NCI-H345 (cell line): ENCODE measurements at regions not wholly inside any gene's neighbourhood (a gene's known extent, or its start where the extent isn't known, plus 50 kb on each side); places are given as distances from the start of the nearest gene placed in this dataset.

Experiments
- DNase-seq: peaks from one replicate; lab custom pipeline; 2025; lab: John Stamatoyannopoulos, UW

- no peak for DNase-seq
Measured at GRCh38 chr18:34075963-34076860, 148.5 kb downstream of the NOL4 start.

- no peak for DNase-seq
Measured at GRCh38 chr18:34061226-34061625, 163.5 kb downstream of the NOL4 start.

DNA sequence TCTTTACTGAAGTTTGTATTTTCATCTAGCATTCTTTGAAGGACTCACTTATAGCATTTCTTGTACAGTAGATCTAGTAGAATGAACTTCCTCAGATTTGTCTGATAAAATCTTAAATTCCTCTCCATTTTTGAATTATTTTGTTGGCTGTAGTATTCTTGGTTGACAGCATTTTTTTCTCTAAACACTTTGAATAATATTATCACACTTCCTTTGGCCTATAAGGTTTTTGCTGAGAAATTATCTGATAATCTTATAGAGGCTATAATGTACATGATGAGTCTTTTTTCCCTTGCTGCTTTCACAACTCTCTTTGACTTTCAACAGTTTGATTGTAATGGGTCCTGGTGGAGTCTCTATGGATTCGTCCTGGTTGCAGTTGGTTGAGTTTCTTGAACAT is 169.5 kb downstream of the NOL4 start:
- DNase-seq: no peak

- no peak for DNase-seq
Measured at GRCh38 chr18:34050661-34051060, 174.1 kb downstream of the NOL4 start.

- no peak for DNase-seq
Measured at GRCh38 chr18:34049511-34049910, 175.2 kb downstream of the NOL4 start.

DNA sequence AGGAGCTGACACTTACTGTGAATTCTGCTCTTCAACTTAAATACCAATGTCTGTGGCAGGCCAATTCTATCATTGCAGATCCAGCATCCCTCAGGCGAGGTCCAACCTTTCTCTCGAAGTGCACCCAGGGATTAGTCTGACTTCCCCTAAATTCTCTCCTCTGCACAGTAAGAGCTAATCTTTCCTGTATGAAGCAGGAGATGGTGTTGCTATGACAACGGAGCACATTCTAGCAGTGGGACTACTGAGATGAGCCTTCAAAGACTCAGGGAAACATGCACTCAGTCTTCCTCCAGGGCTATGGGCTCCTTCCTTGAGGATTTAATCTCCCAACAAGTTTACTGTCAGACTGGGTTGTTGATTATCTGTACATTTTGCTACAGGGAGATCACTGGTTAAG is 176.3 kb downstream of the NOL4 start:
- DNase-seq: no peak

GRCh38 chr18:34042423-34043146 is 182.1 kb downstream of the NOL4 start:
- DNase-seq: no peak

GRCh38 chr18:34039611-34040010 is 185.1 kb downstream of the NOL4 start:
- no peak for DNase-seq

DNA sequence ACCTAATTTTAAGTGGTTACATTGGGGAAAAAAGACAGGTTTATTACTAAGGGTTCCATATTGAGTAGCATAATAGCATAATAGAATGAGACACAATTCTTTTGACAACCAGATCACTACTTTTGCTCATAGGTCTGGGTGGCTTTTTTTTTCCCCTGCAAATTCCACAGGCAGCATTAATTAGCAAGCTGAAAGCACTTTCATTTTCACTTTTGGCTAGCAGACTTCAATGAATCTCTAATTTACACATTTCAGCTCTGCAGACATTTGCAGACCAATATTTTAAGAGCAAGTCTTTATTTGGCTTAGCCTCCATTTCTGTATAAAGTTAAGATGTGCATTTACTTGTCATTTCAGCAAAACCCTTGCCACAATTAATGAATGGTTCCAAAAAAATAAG is 185.5 kb downstream of the NOL4 start:
- DNase-seq: no peak

DNA sequence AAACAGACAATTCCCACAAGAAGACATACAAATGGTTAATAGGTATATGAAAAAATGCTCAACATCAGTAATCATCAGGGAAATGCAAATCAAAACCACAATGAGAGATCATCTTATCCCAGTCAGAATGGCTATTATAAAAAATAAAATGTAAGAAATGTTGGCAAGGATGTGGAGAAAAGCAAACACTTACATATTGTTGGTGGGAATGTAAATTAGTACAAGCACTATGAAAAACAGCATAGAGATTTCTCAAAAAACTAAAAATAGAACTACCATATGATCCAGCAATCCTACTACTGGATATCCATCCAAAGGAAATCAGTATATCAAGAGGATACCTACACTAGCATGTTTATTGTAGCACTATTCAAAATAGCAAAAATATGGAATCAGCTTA is 186.6 kb downstream of the NOL4 start:
- peak; percentile 13 for DNase-seq

- no peak for DNase-seq
Measured at GRCh38 chr18:34033968-34034367, 190.7 kb downstream of the NOL4 start.

DNA sequence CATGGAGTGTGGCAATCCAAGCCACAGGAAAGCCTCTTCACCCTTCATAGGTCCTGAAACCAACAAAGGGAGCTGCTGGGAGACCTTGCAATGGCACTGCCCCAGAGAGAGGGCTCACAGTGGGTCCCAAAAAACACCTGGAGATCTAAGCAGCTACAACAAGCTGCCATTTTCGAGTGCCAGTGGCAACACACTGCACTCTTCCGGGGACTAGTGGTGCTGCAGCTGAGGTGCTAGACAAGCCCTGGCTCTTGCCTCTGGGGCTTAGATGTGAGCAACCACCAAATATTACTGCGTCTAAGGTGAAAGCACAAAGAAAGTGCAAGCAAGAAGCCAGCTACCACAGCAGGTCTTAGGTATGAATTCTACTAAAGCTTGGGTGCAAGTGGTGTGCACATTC is 192.9 kb downstream of the NOL4 start:
- DNase-seq: no peak

GRCh38 chr18:34028324-34028723 is 196.4 kb downstream of the NOL4 start:
- peak; percentile 54 for DNase-seq

GRCh38 chr18:34025191-34025801 is 199.4 kb downstream of the NOL4 start:
- no peak for DNase-seq

GRCh38 chr18:34023471-34023870 is 201.2 kb downstream of the NOL4 start:
- DNase-seq: no peak

GRCh38 chr18:34018336-34018735 is 206.4 kb downstream of the NOL4 start:
- no peak for DNase-seq

DNA sequence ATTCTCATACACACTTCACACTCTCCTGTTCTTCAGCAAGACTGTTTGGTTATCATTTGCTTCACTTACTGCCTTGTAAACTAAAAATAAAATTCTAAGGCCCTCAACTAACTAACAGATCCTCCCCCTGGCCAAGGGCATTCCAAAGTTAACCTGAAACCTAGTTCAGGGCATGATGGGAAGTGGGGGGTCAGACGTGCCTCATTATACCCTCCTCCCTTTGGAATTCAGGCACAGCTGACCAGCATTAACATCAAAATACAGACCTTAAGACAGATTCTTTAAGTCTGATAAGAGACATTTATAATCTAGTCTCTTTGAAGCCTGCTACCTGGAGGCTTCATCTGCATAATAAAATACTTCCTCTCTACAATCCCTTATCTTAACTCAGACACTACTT is 221.0 kb downstream of the NOL4 start:
- DNase-seq: no peak

- DNase-seq: no peak
Measured at GRCh38 chr18:34002130-34002529, 222.6 kb downstream of the NOL4 start.

- no peak for DNase-seq
Measured at GRCh38 chr18:34001376-34001775, 223.3 kb downstream of the NOL4 start.

GRCh38 chr18:33987206-33987605 is 237.5 kb downstream of the NOL4 start:
- no peak for DNase-seq

- no peak for DNase-seq
Measured at GRCh38 chr18:33983126-33983525, 241.6 kb downstream of the NOL4 start.

DNA sequence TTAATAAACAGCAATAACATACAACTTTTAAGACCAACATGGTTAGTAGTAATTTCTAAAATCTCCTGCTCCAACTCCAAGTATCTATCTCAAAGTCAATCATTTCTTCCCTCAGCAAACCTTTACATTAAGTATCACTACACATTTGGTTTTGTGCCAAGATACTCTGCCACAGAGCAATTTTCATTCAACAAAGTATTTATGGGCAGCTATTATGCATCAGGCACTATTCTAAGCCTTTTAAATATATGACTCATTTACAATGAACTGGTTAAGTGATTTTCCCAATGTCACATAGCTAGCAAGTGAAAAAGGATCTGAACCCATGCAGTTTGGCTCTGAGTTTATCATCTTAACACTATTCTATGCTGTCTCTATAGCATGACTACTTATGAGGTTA is 264.3 kb downstream of the NOL4 start:
- DNase-seq: peak; percentile 82

GRCh38 chr18:33959609-33960008 is 265.1 kb downstream of the NOL4 start:
- no peak for DNase-seq
